B cell (primary cell): ENCODE measurements at regions not wholly inside any gene's neighbourhood (a gene's known extent, or its start where the extent isn't known, plus 50 kb on each side); places are given as distances from the start of the nearest gene placed in this dataset.

Experiments
- EZH2 ChIP-seq: IDR thresholded peaks from 2 replicates; pipeline ENCODE4 v1.6.1; 2012; ENCODE audit warnings: borderline replicate concordance, low read depth, mild to moderate bottlenecking, moderate library complexity, low read length; ENCODE audit not compliant: insufficient read depth, poor library complexity, severe bottlenecking
- TF ChIP-seq, protein P1 (sequence below): fragments of 200-600 bp; IDR thresholded peaks from one replicate; pipeline ENCODE4 v1.8.0; 2022; ENCODE audit warnings: antibody characterized with exemption, mild to moderate bottlenecking

GRCh38 chr3:104820959-104821358, 545.8 kb upstream of the ALCAM start:
- TF ChIP-seq EZH2: no peak
- TF ChIP-seq, protein P1, sequence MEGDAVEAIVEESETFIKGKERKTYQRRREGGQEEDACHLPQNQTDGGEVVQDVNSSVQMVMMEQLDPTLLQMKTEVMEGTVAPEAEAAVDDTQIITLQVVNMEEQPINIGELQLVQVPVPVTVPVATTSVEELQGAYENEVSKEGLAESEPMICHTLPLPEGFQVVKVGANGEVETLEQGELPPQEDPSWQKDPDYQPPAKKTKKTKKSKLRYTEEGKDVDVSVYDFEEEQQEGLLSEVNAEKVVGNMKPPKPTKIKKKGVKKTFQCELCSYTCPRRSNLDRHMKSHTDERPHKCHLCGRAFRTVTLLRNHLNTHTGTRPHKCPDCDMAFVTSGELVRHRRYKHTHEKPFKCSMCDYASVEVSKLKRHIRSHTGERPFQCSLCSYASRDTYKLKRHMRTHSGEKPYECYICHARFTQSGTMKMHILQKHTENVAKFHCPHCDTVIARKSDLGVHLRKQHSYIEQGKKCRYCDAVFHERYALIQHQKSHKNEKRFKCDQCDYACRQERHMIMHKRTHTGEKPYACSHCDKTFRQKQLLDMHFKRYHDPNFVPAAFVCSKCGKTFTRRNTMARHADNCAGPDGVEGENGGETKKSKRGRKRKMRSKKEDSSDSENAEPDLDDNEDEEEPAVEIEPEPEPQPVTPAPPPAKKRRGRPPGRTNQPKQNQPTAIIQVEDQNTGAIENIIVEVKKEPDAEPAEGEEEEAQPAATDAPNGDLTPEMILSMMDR: no peak
